Vagina (tissue), 2 donors: ENCODE measurements at regions not wholly inside any gene's neighbourhood (a gene's known extent, or its start where the extent isn't known, plus 50 kb on each side); places are given as distances from the start of the nearest gene placed in this dataset.

Experiments
- POLR2A ChIP-seq, 2 donors: fragments of 450-650 bp; IDR thresholded peaks; one replicate each; pipeline ENCODE4 v1.6.1; 2017; ENCODE audit warnings: antibody characterized with exemption in 2 of 2, mild to moderate bottlenecking in 2 of 2, moderate library complexity in 2 of 2
- POLR2AphosphoS5 ChIP-seq, 2 donors: sonication (generic); formaldehyde crosslinking; IDR thresholded peaks; one replicate each; pipeline ENCODE4 v1.9.0; 2017; ENCODE audit warnings: antibody characterized with exemption in 2 of 2, mild to moderate bottlenecking in 2 of 2, low read depth in 1 of 2; ENCODE audit not compliant: insufficient read depth in 1 of 2
- TF ChIP-seq, protein P1 (sequence below), 3 experiments: fragments of 450-650 bp in 2 of 3; fragments of 200-600 bp in 1 of 3; sonication (generic) in 1 of 3; IDR thresholded peaks; one replicate each; pipeline ENCODE4 v1.5.1; 2017 to 2019; ENCODE audit warnings: antibody characterized with exemption in 3 of 3, mild to moderate bottlenecking in 2 of 3, moderate library complexity in 2 of 3

DNA sequence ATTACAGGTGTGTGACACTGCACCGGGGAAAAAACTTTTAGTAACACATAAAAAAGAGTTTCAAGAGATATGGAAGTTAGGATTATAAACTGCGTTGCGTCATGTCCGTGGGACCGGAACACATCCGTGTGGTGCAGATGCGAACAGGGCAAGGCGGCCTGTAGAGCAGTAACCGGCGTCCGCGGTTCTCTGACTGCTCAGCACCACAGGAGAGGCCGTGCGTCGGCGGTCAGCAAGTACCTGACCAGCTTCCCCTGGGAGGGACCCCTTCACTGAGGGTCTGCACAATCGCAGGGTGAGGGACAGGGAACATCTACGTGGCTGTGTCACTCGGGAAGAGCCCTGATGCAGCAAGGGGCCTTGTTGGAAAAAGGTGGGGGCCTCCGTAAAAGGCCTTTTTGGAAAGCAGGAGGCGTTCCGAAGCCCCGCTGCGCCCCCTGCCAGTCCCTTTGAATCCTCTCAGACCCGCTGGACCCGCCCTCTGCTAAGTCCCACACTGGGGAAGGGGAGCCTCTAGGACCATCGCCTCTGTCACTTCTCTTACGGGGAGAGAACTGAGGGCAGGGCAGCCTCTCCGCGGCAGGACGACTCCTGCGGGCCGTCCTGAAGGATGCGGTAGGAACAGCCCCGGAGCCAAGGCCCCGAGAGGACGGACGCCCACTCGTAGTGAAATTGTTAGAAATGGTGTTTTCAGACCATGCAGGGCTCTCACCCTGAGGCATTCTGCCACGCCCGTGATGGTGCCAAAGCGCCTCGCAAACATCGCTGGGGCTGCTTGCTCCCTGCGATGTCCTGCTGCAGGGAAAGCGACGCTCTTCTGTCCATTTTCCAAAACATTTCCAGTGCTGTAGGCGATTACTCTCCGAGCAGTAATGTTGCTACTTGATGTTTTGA, 771.6 kb upstream of the COBL start:
- TF ChIP-seq, protein P1, sequence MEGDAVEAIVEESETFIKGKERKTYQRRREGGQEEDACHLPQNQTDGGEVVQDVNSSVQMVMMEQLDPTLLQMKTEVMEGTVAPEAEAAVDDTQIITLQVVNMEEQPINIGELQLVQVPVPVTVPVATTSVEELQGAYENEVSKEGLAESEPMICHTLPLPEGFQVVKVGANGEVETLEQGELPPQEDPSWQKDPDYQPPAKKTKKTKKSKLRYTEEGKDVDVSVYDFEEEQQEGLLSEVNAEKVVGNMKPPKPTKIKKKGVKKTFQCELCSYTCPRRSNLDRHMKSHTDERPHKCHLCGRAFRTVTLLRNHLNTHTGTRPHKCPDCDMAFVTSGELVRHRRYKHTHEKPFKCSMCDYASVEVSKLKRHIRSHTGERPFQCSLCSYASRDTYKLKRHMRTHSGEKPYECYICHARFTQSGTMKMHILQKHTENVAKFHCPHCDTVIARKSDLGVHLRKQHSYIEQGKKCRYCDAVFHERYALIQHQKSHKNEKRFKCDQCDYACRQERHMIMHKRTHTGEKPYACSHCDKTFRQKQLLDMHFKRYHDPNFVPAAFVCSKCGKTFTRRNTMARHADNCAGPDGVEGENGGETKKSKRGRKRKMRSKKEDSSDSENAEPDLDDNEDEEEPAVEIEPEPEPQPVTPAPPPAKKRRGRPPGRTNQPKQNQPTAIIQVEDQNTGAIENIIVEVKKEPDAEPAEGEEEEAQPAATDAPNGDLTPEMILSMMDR (IDR thresholded peaks at IDR 0.05) = no peak
- TF ChIP-seq POLR2A (IDR thresholded peaks at IDR 0.05) = no peak
- TF ChIP-seq POLR2AphosphoS5 (IDR thresholded peaks at IDR 0.05; ENCODE audit: insufficient read depth in 1 of 2, low read depth in 1 of 2) = no peak
